ENCODE measurements at regions not wholly inside any gene's neighbourhood (a gene's known extent, or its start where the extent isn't known, plus 50 kb on each side); places are given as distances from the start of the nearest gene placed in this dataset.

- DNase-seq (ENCODE audit: low read depth): no peak
Measured at GRCh38 chr2:234377761-234378391, 119.0 kb downstream of the ARL4C start.

GRCh38 chr2:234376229-234376628 is 120.7 kb downstream of the ARL4C start:
- TF ChIP-seq, protein P1, sequence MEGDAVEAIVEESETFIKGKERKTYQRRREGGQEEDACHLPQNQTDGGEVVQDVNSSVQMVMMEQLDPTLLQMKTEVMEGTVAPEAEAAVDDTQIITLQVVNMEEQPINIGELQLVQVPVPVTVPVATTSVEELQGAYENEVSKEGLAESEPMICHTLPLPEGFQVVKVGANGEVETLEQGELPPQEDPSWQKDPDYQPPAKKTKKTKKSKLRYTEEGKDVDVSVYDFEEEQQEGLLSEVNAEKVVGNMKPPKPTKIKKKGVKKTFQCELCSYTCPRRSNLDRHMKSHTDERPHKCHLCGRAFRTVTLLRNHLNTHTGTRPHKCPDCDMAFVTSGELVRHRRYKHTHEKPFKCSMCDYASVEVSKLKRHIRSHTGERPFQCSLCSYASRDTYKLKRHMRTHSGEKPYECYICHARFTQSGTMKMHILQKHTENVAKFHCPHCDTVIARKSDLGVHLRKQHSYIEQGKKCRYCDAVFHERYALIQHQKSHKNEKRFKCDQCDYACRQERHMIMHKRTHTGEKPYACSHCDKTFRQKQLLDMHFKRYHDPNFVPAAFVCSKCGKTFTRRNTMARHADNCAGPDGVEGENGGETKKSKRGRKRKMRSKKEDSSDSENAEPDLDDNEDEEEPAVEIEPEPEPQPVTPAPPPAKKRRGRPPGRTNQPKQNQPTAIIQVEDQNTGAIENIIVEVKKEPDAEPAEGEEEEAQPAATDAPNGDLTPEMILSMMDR (IDR thresholded peaks at IDR 0.05; ENCODE audit: low read depth, low read length, missing control alignments): no peak
- H3K4me3 ChIP-seq (ENCODE audit: low read depth, low read length): no peak overlapping the region
- no peak for DNase-seq (ENCODE audit: low read depth)

More at GRCh38 chr2:234377761-234378391, 119.0 kb downstream of the ARL4C start:
- H3K4me3 ChIP-seq (ENCODE audit: low read depth, low read length): no peak overlapping the region
- TF ChIP-seq, protein P1 (IDR thresholded peaks at IDR 0.05; ENCODE audit: low read depth, low read length, missing control alignments): no peak

DNA sequence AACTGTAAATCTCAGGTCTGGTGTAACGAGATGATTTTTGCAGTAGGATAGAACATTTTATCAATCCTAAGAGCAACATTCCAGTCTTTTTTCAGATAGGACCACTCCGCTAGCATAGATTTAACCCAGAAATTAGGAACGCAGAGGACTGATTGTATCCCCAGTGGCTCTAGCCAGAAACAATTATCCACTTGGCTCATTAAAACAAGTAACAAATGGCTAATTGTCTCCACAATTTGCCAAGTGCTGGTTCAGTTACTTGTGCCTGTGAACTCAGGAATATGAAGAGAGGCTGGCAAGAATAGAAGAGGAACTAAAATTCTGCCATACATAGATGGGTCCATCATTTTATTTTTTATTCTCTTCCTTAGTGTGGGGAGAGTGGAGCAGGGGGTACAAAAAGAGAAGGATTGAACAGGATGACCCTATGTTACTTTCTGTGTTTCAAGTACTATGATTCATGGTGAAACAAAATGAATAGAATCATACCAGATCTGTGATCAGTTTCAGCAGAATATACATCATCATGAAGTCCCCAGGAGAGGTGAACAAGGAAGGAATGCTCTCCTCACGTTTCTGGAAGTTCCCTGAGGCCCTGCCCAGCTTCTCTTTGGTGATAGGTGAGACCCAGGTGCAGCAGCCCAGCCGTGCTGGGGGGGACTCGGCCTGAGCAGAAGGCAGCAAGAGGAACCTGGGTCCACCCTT is 121.6 kb downstream of the ARL4C start:
- no peak overlapping the region for H3K4me3 ChIP-seq (ENCODE audit: low read depth, low read length)
- TF ChIP-seq, protein P1 (IDR thresholded peaks at IDR 0.05; ENCODE audit: low read depth, low read length, missing control alignments): no peak
- no peak for DNase-seq (ENCODE audit: low read depth)

- TF ChIP-seq, protein P1 (IDR thresholded peaks at IDR 0.05; ENCODE audit: low read depth, low read length, missing control alignments): no peak
- DNase-seq (ENCODE audit: low read depth): no peak
- no peak overlapping the region for H3K4me3 ChIP-seq (ENCODE audit: low read depth, low read length)
Measured at GRCh38 chr2:234374736-234375135, 122.1 kb downstream of the ARL4C start.

DNA sequence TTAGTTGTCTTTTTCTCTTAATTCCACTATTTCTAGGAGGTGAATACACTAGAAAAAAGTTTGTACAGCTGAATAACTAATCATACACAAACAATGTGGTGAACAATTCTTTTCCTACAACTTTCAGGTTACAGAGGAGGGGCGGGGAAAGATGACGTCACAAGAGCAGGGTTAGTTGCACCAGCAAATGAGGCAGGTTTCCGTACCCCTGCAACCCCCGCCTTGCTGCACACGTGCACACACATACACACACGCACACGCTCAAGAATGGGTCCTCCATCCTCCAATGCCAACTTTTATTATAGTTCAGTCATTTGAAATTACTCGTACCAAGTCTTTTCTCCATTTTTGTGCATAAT is 122.8 kb downstream of the ARL4C start:
- no peak for DNase-seq (ENCODE audit: low read depth)
- no peak overlapping the region for H3K4me3 ChIP-seq (ENCODE audit: low read depth, low read length)
- TF ChIP-seq, protein P1 (IDR thresholded peaks at IDR 0.05; ENCODE audit: low read depth, low read length, missing control alignments): no peak

DNA sequence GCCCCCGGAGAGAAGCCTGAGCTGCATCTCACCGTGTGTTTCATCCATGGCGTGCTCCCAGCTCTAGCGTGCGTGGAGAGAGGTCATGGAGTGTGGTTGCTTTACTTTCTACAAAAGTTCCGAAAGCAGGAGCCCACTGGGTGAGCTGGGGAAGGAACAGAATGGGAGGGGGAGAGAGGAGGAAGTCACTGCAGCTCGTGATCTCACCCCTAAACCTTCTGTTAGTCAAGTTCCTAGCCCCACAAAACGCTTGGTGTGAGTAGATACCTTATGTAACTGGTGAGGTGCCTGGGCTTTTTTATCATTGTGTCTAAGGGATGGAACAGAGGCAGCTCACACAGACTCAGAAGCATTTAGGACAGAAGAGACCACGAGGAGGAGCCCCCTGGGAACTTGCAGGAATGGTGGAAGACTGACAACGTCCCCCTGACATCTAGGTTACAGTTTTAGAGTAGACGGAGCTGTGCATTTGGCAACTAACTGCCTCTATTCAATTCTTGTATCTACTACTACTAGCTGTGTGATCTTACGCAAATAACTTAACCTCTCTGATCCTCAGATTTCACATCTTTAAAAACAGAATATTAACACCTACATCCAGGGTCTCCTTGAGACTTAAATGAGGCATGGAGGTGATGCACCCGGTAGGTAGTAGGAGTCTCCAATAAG is 123.3 kb downstream of the ARL4C start:
- no peak for DNase-seq (ENCODE audit: low read depth)
- TF ChIP-seq, protein P1 (IDR thresholded peaks at IDR 0.05; ENCODE audit: low read depth, low read length, missing control alignments): no peak
- no peak overlapping the region for H3K4me3 ChIP-seq (ENCODE audit: low read depth, low read length)

Data from GM12864 (cell line).